ENCODE measurements at regions not wholly inside any gene's neighbourhood (a gene's known extent, or its start where the extent isn't known, plus 50 kb on each side); places are given as distances from the start of the nearest gene placed in this dataset.

- DNase-seq (ENCODE audit: low read depth in 3 of 3) = no peak
Observed at GRCh38 chr2:18194161-18194560, 315.7 kb downstream of the KCNS3 start.

GRCh38 chr2:18186816-18187613 lies 308.5 kb downstream of the KCNS3 start:
- DNase-seq (ENCODE audit: low read depth in 3 of 3) = no peak

- no peak for DNase-seq (ENCODE audit: low read depth in 3 of 3)
Observed at GRCh38 chr2:18182861-18183260, 304.4 kb downstream of the KCNS3 start.

- DNase-seq (ENCODE audit: low read depth in 3 of 3) = no peak
Observed at GRCh38 chr2:18180912-18181311, 302.4 kb downstream of the KCNS3 start.

- no peak for DNase-seq (ENCODE audit: low read depth in 3 of 3)
Observed at GRCh38 chr2:18180031-18180610, 301.7 kb downstream of the KCNS3 start.

- DNase-seq (ENCODE audit: low read depth in 3 of 3) = no peak
Observed at GRCh38 chr2:18178736-18179349, 300.4 kb downstream of the KCNS3 start.

GRCh38 chr2:18176679-18177215 lies 298.3 kb downstream of the KCNS3 start:
- no peak for DNase-seq (ENCODE audit: low read depth in 3 of 3)

GRCh38 chr2:18172607-18173006 lies 294.1 kb downstream of the KCNS3 start:
- no peak for DNase-seq (ENCODE audit: low read depth in 3 of 3)

GRCh38 chr2:18171191-18172139 lies 293.0 kb downstream of the KCNS3 start:
- no peak for DNase-seq (ENCODE audit: low read depth in 3 of 3)

- no peak for DNase-seq (ENCODE audit: low read depth in 3 of 3)
Observed at GRCh38 chr2:18170642-18171041, 292.2 kb downstream of the KCNS3 start.

- DNase-seq (ENCODE audit: low read depth in 3 of 3) = no peak
Observed at GRCh38 chr2:18169893-18170175, 291.4 kb downstream of the KCNS3 start.

GRCh38 chr2:18169121-18169892 lies 290.8 kb downstream of the KCNS3 start:
- no peak for DNase-seq (ENCODE audit: low read depth in 3 of 3)

GRCh38 chr2:18167871-18168270 lies 289.4 kb downstream of the KCNS3 start:
- DNase-seq (ENCODE audit: low read depth in 3 of 3) = no peak

- no peak for DNase-seq (ENCODE audit: low read depth in 3 of 3)
Observed at GRCh38 chr2:18161681-18162080, 283.2 kb downstream of the KCNS3 start.

- DNase-seq (ENCODE audit: low read depth in 3 of 3) = no peak
Observed at GRCh38 chr2:18159896-18160295, 281.4 kb downstream of the KCNS3 start.

- DNase-seq (ENCODE audit: low read depth in 3 of 3) = no peak
Observed at GRCh38 chr2:18156421-18156820, 278.0 kb downstream of the KCNS3 start.

GRCh38 chr2:18156002-18156401 lies 277.5 kb downstream of the KCNS3 start:
- DNase-seq (ENCODE audit: low read depth in 3 of 3) = no peak

- DNase-seq (ENCODE audit: low read depth in 3 of 3) = no peak
Observed at GRCh38 chr2:18154812-18155211, 276.3 kb downstream of the KCNS3 start.

GRCh38 chr2:18154259-18154658 lies 275.8 kb downstream of the KCNS3 start:
- no peak for DNase-seq (ENCODE audit: low read depth in 3 of 3)

- no peak for DNase-seq (ENCODE audit: low read depth in 3 of 3)
Observed at GRCh38 chr2:18153741-18154140, 275.3 kb downstream of the KCNS3 start.

GRCh38 chr2:18151237-18151636 lies 272.8 kb downstream of the KCNS3 start:
- no peak for DNase-seq (ENCODE audit: low read depth in 3 of 3)

Data from stimulated activated CD4-positive, alpha-beta T cell treated with anti-CD3 and anti-CD28 coated beads, TNF-alpha, amount 100 ng/mL, for 24 hours (primary cell).